GM18502 (cell line): ENCODE measurements at regions not wholly inside any gene's neighbourhood (a gene's known extent, or its start where the extent isn't known, plus 50 kb on each side); places are given as distances from the start of the nearest gene placed in this dataset.
"Not testable (repeated sequence)": the region's sequence is repeated elsewhere in the genome, so short reads cannot be mapped to it uniquely, and the experiment has no call there.

ENCODE experiments used
- ATAC-seq: cut with Tn5 transposase; IDR thresholded peaks from one replicate; pipeline ENCODE4 v1.9.1; 2021; ENCODE audit warnings: mild to moderate bottlenecking; ENCODE audit not compliant: unreplicated experiment, poor library complexity

- no peak for ATAC-seq
Measured at GRCh38 chr20:4326195-4327065, 77.3 kb upstream of the ADRA1D start.

DNA sequence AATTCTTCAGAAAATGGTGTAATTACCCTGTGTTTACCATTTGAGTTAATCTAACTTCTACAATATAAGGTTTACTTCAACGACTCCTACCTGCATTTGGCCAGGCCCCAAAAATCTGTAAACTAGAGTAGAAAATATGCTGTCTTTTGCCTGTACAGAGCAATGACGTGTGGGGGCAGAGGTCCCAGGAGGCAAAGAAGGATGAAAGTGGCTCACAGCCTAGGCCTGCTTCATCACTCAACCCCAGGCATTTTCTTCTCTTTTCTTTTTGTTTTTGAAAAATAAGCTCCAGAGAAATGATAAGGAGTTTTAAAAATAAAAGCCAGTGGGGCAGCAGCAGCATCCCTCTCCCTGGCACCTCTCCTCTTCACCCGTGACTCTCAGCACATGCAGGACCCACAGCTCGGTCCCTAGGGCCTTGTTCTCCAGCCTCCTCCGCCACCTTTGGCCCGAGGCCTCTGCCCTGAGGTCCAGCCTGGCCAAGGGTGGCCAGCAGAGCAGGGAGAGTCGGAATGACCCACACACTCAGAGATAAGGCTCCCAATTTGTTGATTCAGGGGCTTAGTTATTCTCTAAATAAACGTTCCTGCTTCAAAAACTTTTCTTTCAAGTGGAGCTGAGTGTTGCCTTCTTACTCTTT, 76.6 kb upstream of the ADRA1D start:
- ATAC-seq = no peak

DNA sequence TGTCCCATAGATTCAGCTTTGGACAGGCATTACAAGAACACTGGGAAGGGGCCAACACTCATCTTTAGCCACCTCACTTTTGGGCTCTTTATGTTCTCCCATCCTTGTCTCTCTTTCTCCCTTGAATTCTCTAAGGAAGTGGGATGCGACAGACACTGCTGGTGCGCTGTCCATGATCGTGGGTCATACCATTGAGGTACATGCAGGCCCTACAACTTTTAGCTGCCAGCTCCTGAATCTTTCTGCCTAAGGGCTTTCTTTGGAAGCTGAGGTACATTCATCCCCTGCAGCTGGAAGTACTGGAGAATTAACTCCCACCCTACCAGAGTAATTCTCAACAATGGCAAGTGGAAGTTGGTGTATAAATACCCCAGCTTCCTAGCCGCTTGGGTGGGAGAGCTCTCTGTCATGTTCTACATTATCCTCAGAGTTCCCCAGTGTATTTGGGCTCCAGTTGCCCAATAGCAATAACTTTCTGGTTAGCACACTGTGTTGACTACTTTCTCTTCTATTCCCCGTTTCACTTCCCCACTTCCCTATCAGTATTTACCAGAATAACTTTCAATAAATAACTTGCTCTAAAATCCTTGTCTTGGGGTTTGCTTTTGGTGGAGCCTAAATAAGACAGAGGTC, 75.6 kb upstream of the ADRA1D start:
- no peak for ATAC-seq

DNA sequence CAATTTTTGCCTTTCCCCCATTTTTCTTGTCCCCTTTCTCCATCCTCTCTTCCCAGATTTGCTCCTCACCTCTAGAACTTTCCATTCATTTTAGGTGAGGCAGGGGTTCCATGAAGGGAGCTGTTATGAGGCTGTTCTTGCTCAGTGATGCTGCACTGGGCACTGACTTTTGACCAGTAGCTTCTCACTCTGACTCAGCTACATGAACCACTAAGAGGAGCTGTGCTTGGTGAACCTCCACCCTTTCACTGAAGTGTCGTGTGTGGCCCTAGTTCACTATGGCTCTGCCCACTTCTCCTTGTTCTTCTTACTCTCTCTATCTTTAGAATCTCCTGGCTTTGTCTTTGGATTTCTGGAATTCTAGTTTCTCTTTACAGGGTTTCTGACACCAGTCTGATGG, 73.4 kb upstream of the ADRA1D start:
- ATAC-seq = no peak

GRCh38 chr20:4320291-4320690, 71.2 kb upstream of the ADRA1D start:
- ATAC-seq = no peak

- no peak for ATAC-seq
Measured at GRCh38 chr20:4318891-4319290, 69.8 kb upstream of the ADRA1D start.

DNA sequence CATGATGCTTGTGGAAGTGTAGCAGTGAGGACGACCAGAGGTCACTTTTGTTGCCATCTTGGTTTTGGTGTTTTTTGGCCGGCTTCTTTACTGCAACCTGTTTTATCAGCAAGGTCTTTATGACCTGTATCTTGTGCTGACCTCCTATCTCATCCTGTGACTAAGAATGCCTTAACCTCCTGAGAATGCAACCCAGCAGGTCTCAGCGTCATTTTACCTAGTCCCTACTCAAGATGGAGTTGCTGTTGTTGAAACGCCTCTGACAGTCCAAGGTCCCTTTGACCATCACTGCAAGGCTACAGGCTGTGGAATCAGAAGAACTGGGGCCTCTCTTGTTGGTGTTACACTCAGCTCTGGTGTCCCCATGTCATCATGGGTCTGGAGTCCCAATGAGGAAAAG, 61.5 kb upstream of the ADRA1D start:
- not testable (repeated sequence) for ATAC-seq

DNA sequence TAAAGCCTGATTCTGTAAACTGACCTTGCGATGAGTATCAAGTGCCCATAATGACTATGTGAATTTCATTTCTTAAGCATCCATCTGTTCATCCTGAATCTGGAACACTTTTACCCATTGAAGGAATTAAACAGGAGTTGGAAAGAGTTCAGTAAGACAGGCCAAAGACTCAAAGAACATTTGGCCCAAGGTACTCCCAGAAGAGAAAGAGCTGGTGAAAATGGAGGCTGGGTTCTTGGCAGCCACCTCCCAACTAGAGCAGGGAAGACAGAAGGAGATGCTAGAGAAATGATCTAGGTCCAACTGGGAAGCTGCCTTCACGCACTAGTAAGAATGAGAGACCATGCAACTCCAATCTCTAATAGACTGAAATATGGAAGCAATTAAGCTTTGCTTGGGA, 57.1 kb upstream of the ADRA1D start:
- ATAC-seq = no peak

GRCh38 chr20:4305091-4305490, 56.0 kb upstream of the ADRA1D start:
- no peak for ATAC-seq

DNA sequence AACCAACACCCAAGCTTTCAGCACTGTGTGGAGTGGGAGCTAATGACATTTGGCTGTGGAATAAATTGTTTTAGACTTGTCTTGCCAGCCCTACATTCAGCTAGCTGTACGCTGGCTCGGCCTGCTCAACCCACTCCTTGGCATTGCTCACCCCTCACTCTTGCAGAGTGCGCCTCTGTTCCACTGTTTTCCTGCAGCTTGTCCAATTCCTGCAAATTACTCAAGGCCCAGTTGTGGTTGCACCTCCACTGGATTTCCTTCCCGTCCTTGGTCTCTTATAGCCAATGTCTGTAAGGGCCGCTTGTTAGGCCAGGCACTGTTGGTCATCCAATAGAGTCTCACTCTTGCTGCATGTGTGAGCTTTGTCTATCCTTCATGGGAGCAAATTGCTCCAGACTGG, 55.5 kb upstream of the ADRA1D start:
- ATAC-seq = no peak

DNA sequence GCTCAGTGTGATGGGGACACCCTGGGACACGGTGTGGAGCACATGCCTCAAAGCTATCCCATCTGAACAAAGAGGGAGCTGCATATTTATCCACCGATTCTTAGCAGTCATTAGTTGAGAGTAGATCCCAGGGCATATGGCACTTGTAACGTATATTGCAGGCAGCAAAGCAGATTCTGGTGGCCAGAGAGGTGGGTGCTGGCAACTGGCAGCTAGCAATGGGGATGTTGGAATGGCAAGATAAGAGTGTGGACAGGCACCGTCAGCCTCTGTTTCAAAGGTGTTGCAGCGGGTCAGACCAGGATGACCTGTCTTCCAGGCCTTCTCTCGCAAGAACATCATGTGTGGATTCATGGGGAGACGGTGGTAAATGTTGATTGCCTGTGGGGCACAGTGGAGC, 54.0 kb upstream of the ADRA1D start:
- no peak for ATAC-seq

DNA sequence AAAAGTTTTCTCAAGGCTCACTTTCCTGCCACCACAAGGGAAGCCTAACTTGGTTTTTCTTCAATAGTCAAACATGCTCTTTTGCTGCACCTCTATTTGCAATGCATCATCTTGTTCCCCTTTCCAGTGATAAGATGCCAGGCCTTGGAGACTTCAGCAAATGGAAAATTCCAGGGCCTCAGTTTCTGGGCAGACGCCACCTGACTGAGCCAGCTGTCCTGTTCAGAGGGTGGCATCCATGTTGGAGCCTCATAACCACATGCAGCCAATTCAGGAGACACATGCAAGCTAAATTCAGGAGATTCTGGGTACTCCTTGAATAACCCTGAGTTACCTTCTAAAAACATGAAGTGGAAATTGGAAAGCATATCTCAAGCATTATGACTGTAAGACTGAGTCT, 51.8 kb upstream of the ADRA1D start:
- ATAC-seq = no peak

- no peak for ATAC-seq
Measured at GRCh38 chr20:4300401-4300800, 51.3 kb upstream of the ADRA1D start.

GRCh38 chr20:4299773-4300172, 50.7 kb upstream of the ADRA1D start:
- ATAC-seq = no peak

DNA sequence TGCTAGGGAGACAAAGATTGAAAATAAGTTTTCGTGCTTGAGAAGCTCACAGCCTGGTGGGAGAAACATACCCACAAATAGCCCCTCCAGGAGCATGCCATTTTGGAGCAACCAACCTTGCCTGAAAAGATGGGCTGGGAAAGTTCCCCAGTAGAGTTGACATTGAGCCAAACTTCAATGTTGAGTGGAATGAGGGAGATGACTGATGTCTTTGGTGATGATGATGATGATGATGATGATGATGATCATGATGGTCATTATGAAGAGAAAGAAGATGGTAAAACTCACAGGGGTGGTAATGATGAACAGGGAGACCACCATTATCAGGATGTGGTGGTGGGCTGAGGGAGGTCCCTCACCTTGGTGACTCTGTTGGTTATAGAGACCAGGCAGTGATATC, 50.1 kb upstream of the ADRA1D start:
- no peak for ATAC-seq
